Epithelial cell of proximal tubule (primary cell): ENCODE measurements at regions not wholly inside any gene's neighbourhood (a gene's known extent, or its start where the extent isn't known, plus 50 kb on each side); places are given as distances from the start of the nearest gene placed in this dataset.

Source experiments
- DNase-seq: peaks from one replicate; pipeline ENCODE4 v3.0.0-alpha.2; 2011; ENCODE audit warnings: low read depth
- H3K4me3 ChIP-seq: 2 replicates; pipeline ENCODE4 v1.5.1; 2011; ENCODE audit warnings: low read depth, mild to moderate bottlenecking, low read length
- TF ChIP-seq, protein P1 (sequence below): conservative IDR thresholded peaks from 2 replicates; pipeline ENCODE4 v1.5.1; 2012; ENCODE audit warnings: low read depth, mild to moderate bottlenecking, low read length

DNA sequence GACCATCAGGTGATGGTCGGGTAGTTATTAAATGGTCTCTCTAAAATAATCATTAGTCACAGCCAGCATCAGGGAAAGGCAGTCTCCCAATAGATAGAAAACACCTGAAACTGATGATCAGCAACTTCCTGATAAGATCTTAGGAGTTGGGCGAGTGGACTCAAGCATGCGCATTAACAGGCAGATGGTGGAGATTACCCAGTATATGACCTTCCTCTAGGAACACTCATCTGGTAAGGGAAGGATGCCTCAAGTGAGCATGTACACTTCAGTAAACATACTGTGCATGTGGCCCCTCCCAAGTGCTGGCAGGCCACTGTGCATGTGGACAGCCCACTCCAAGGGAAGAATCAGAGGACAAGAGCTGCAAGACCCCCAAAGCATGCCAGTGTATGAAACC, 105.9 kb downstream of the ABCC12 start:
- no peak for DNase-seq
- no peak overlapping the region for H3K4me3 ChIP-seq
- TF ChIP-seq, protein P1, sequence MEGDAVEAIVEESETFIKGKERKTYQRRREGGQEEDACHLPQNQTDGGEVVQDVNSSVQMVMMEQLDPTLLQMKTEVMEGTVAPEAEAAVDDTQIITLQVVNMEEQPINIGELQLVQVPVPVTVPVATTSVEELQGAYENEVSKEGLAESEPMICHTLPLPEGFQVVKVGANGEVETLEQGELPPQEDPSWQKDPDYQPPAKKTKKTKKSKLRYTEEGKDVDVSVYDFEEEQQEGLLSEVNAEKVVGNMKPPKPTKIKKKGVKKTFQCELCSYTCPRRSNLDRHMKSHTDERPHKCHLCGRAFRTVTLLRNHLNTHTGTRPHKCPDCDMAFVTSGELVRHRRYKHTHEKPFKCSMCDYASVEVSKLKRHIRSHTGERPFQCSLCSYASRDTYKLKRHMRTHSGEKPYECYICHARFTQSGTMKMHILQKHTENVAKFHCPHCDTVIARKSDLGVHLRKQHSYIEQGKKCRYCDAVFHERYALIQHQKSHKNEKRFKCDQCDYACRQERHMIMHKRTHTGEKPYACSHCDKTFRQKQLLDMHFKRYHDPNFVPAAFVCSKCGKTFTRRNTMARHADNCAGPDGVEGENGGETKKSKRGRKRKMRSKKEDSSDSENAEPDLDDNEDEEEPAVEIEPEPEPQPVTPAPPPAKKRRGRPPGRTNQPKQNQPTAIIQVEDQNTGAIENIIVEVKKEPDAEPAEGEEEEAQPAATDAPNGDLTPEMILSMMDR: no peak

DNA sequence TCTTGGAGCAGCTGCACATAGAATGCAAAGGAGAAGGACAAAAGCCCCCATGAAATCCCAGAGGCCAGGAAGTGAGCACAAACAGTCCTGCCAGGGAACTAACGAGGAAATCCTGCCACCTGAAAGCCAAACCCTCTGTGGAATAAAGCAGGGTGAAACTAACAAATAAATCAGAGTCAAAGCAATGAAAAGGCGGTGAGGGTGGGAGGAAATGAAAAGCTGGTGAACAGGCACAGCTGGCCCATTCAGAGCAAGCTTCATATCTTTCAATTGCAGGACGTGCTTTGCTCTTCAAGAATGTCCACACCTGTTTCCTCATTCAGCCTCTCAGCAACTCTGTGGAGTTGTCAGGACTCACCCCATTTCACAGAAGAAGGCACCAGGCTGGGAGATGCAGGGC, 108.1 kb downstream of the ABCC12 start:
- DNase-seq: no peak
- TF ChIP-seq, protein P1: no peak
- H3K4me3 ChIP-seq: no peak overlapping the region

GRCh38 chr16:48047241-48047640, 108.6 kb downstream of the ABCC12 start:
- H3K4me3 ChIP-seq: no peak overlapping the region
- DNase-seq: no peak
- TF ChIP-seq, protein P1: no peak

GRCh38 chr16:48044117-48044516, 111.7 kb downstream of the ABCC12 start:
- no peak for DNase-seq
- no peak overlapping the region for H3K4me3 ChIP-seq
- TF ChIP-seq, protein P1: no peak

DNA sequence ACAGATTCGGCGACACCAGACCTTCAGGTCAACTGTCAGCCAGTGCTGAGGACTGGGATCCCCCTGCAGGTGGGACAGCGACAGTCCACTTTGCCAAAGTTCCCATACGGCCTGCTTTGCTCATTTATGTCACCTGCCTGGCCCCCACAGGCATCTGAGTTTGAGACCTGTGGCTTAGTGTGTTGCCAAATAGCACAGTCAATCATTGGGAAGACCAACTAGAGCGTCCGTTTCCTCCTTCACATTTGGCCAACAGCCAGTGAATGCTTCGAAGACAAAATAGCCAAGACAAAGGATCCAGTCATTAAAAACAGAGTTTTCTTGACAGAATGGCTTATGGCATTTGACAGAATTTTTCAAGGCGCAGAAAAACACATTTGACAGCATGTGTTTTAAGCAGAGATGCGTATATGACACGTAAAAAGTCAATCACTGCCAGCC, 113.8 kb downstream of the ABCC12 start:
- DNase-seq: no peak
- no peak overlapping the region for H3K4me3 ChIP-seq
- TF ChIP-seq, protein P1: peak; percentile 42

GRCh38 chr16:48035142-48035541, 120.7 kb downstream of the ABCC12 start:
- DNase-seq: no peak
- no peak overlapping the region for H3K4me3 ChIP-seq
- TF ChIP-seq, protein P1: no peak

DNA sequence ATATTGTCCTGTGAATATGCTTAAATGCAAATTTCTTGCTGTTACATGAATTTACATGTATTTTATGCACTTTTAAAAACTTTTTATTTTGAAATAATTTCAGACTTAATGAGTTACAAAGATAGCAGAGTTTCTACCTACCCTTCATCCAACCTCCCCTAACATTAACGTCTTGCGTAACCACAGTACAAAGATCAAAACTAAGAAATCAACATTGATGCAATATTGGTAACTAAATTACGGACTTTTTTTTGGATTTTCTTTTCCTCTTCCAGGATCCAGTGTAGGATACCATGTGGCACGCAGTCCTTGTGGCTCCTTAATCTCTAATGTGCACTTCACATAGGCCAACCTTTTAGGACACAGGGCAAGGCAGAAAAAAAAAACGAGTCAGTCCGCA, 124.9 kb downstream of the ABCC12 start:
- H3K4me3 ChIP-seq: no peak overlapping the region
- DNase-seq: no peak
- TF ChIP-seq, protein P1: no peak
